HG02884 (cell line): ENCODE measurements at regions not wholly inside any gene's neighbourhood (a gene's known extent, or its start where the extent isn't known, plus 50 kb on each side); places are given as distances from the start of the nearest gene placed in this dataset.
A peak's percentile ranks its signal among the peaks of the same experiment; 100 is the strongest.
"Not testable (repeated sequence)": the region's sequence is repeated elsewhere in the genome, so short reads cannot be mapped to it uniquely, and the experiment has no call there.

Experiments used
- ATAC-seq: cut with Tn5 transposase; IDR thresholded peaks from one replicate; pipeline ENCODE4 v1.9.1; 2021; ENCODE audit warnings: mild to moderate bottlenecking, moderate library complexity; ENCODE audit not compliant: unreplicated experiment

GRCh38 chr10:64174666-64175255, 653.6 kb downstream of the REEP3 start:
- ATAC-seq: no peak

GRCh38 chr10:64175271-64175962, 654.2 kb downstream of the REEP3 start:
- ATAC-seq: no peak

DNA sequence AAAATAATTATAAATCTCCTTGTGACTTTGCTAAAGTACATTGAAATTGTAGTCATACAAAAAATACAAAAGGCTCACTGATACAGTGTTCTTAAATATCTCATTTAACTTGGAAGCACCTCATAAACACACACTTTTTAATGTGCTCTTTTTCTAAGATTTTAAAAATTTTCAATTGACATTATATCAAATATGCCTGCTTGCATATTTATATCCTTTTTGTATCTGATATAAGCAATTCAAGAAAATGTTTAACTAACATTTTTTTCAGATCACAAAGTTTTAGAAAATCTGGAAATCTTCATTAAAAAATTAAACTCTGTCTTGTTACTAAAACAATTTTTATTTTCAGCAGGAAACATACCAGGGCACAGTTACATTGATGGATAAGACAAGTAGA, 661.5 kb downstream of the REEP3 start:
- no peak for ATAC-seq

GRCh38 chr10:64191286-64191685, 670.1 kb downstream of the REEP3 start:
- ATAC-seq: no peak

GRCh38 chr10:64196638-64197315, 675.6 kb downstream of the REEP3 start:
- ATAC-seq: no peak

DNA sequence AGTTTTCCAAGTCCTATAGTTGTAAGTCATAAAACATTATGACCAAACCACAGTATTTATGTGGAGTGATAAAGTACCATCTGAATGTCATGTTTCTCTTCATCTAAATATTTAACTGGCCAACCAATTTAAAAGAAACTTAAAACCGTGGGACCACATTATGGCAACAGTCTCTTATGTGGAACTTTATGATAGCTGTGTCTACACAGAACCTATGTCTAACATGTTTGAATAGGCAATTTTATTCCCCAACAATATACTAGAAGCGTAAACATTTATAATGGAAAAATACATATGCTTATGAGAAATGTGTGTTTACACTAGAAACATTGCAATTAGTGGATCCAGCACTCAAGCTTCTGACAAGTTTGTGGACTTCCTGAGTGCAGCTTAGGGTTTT, 680.7 kb downstream of the REEP3 start:
- ATAC-seq: no peak

DNA sequence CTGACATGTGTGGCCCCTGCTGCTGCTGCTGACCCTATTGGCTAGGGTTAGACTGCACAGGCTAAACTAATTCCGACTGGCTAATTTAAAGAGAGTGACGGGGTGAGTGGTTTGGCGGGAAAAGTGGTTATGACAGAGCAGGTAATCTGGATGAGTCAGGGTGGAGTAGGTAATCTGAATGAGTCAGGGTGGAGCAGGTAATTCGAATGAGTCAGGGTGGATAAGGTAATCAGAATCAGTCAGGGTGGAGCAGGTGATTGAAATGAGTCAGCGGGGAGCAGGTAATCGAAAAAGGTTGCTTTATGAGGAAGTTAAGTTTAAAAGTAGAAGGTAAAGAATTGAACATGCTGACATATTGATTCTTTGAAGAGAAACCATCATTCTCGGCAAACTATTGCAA, 683.3 kb downstream of the REEP3 start:
- not testable (repeated sequence) for ATAC-seq

GRCh38 chr10:64206409-64206808, 685.2 kb downstream of the REEP3 start:
- no peak for ATAC-seq

DNA sequence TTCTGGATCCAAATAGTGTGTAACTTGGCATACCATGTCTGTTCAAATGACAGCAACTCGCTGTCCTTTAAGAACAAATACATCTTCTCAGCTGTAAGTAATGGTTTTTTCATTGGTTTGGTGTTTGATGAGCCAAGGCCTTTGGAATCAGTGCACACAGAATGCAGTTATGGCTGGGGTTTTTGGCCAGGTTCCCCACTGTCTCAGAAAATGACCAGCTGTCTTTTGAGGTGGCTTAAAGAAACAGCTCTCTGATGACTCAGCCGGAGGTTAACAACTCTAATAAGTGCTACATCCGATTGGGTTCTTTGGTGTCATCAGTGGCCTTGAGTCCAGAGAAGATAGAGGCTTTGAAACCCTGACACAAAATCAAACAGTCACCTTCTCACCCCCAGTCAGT, 688.4 kb downstream of the REEP3 start:
- no peak for ATAC-seq

GRCh38 chr10:64210211-64210610, 689.0 kb downstream of the REEP3 start:
- ATAC-seq: no peak

DNA sequence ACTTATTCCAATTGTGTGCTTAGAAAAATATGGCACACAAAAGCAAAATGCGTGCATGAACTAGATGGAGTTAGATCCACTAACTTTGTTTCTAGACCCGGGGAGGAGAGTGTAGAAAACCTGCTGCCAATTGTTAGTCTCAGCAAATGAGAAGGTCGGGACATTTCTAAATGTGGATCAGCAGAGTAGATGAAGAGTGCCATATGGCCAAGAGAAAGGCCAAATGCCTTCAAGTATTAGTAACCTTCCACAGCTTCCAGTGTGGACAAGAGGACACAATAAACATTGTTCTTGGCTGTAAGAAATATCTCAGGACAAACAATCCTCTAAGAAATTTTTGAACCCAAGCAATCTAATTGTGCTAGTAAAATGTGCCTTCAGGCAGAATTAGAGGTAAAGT, 690.3 kb downstream of the REEP3 start:
- no peak for ATAC-seq

- ATAC-seq: no peak
Measured at GRCh38 chr10:64215088-64215487, 693.9 kb downstream of the REEP3 start.

- ATAC-seq: no peak
Measured at GRCh38 chr10:64219271-64220025, 698.2 kb downstream of the REEP3 start.

DNA sequence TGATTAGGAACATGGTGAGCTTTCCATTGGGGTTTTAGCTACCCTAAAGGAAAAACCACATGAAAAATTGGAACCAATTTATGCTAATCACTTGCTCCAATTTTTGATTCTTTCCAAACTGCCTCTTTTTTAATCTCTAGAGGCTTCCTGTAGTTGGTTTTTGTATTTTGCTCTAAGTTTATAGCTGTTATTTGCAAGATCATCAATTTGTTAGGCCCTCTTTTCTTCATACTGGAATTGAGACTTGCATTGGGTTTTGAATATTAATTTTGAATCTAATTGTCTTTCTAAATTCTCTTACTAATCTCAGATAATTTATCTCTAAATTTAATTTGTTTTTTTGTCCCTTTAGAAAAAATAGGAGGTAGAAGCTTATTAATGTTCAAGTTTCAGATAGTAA, 713.3 kb downstream of the REEP3 start:
- ATAC-seq: no peak

GRCh38 chr10:64257704-64258103, 736.5 kb downstream of the REEP3 start:
- no peak for ATAC-seq

- peak; percentile 58 for ATAC-seq
Measured at GRCh38 chr10:64261092-64261491, 739.9 kb downstream of the REEP3 start.

GRCh38 chr10:64261676-64262075, 740.5 kb downstream of the REEP3 start:
- ATAC-seq: no peak

DNA sequence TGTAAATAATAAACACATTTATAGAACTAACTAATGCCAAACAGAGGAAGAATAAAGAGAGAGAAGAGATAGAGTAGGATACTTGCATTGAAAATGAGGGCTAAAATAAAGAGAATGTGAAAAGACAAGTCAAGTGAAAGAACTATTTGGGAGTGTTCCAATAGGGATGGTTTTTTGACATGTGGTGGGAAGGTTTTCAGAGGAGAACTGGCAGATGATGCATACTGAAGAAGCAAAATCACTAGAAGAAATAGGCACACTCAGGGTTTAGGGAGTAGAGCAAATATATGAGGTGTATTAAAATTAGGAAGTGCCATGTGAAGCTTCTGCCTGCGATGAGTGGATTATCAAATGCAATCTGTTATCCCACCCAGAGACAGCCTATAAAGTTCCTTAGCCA, 744.8 kb downstream of the REEP3 start:
- ATAC-seq: no peak

DNA sequence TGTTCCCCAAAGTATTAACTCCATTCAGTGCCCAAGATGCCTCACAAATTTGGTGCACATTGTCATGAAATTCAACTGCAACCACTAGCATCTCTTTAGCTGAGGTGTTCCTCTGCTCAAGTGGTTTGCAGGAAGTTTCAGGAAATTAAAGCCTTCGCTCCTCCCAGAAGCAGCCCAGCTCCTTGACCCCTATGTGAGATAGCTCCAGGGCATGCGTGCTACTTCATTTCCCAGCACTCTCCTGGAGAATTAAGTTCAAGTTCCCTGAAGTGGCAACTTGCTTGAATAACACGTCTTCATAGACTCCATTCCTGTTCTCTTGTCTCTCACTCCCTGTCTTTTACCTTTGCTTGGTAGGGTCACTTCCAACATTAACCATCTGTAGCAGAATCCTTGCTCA, 750.3 kb downstream of the REEP3 start:
- ATAC-seq: no peak

GRCh38 chr10:64271983-64272382, 750.8 kb downstream of the REEP3 start:
- no peak for ATAC-seq

DNA sequence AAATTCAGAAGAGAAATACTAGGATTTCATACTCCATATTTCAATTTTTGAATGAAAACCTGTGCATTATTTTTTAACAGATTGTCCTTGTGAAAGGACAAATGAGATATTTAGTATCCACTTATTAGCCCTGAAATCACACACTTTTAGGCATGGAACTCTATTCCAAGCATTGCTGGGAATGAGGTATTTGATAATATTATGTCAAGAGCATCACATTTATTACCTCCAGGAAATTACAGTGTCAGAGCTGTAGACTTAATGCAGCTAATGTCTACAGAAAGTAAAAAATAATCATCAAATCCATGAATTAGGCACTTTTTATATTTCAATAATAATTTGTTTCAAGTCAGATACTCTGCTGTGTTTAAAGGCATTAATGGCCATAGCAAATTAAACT, 753.8 kb downstream of the REEP3 start:
- no peak for ATAC-seq

DNA sequence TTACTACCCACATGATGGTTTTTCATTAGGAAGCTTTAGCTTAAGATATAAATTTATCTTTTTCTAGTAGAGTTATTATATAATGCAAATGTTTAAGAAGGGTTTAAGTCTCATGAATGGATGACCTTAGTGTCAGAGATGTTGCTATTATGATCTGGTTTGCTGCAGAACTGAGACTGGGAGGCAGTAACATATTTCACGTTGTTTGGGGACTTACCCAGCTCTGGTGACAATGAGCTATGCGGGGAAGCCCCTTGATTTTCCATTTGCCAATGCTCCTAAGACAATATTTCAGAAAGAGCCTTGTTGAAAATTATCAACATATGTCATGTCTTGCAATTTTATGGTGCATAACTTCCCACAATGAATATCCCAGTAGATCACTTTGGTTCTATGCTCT, 754.6 kb downstream of the REEP3 start:
- peak; percentile 50 for ATAC-seq
